OCI-LY7 (cell line): ENCODE measurements at regions not wholly inside any gene's neighbourhood (a gene's known extent, or its start where the extent isn't known, plus 50 kb on each side); places are given as distances from the start of the nearest gene placed in this dataset.

Source experiments
- CTCF ChIP-seq: fragments of 200-600 bp; sonication (generic); conservative IDR thresholded peaks from 2 replicates; pipeline ENCODE4 v1.5.1; 2014; ENCODE audit warnings: mild to moderate bottlenecking, antibody characterized with exemption, low read length, moderate library complexity, mixed read lengths
- EZH2phosphoT487 ChIP-seq: fragments of 200-600 bp; sonication (generic); IDR thresholded peaks from 2 replicates; pipeline ENCODE4 v1.6.1; 2018; ENCODE audit warnings: low read depth, borderline replicate concordance, mild to moderate bottlenecking, mixed run types, antibody characterized with exemption, low read length, moderate library complexity, mixed read lengths

- TF ChIP-seq CTCF (no peak), EZH2phosphoT487 (no peak)
These were observed 79.8 kb downstream of the BARX1 start for GRCh38 chr9:93875330-93875729.
